ENCODE measurements at regions not wholly inside any gene's neighbourhood (a gene's known extent, or its start where the extent isn't known, plus 50 kb on each side); places are given as distances from the start of the nearest gene placed in this dataset.

GRCh38 chr5:106136061-106136460 lies 1534.7 kb downstream of the EFNA5 start:
- Mint-ChIP-seq H3K9me3 (peaks cover 11% of the 10 kb centered on the region), H3K27me3 (ENCODE audit: low read depth) (no peaks in the 10 kb centered on the region), H3K4me3 (no peak overlapping the region), H3K4me1 (ENCODE audit: low read depth) (no peaks in the 10 kb centered on the region), H3K36me3 (ENCODE audit: low read depth) (no peaks in the 10 kb centered on the region), H3K27ac (no peak overlapping the region)
- no peak for DNase-seq (ENCODE audit: low spot score)

GRCh38 chr5:106135473-106135872 lies 1535.3 kb downstream of the EFNA5 start:
- Mint-ChIP-seq H3K36me3 (ENCODE audit: low read depth) (no peaks in the 10 kb centered on the region), H3K9me3 (peaks cover 11% of the 10 kb centered on the region), H3K4me3 (no peak overlapping the region), H3K27ac (no peak overlapping the region), H3K4me1 (ENCODE audit: low read depth) (no peaks in the 10 kb centered on the region), H3K27me3 (ENCODE audit: low read depth) (no peaks in the 10 kb centered on the region)
- no peak for DNase-seq (ENCODE audit: low spot score)

- no peaks in the 10 kb centered on the region for H3K4me1 Mint-ChIP-seq (ENCODE audit: low read depth)
- no peak for DNase-seq (ENCODE audit: low spot score)
- no peaks in the 10 kb centered on the region for H3K27me3 Mint-ChIP-seq (ENCODE audit: low read depth)
- H3K4me3 Mint-ChIP-seq = no peak overlapping the region
- no peak overlapping the region for H3K27ac Mint-ChIP-seq
- H3K36me3 Mint-ChIP-seq (ENCODE audit: low read depth) = no peaks in the 10 kb centered on the region
- peaks cover 11% of the 10 kb centered on the region for H3K9me3 Mint-ChIP-seq
Observed at GRCh38 chr5:106134549-106134948, 1536.2 kb downstream of the EFNA5 start.

- no peaks in the 10 kb centered on the region for H3K36me3 Mint-ChIP-seq (ENCODE audit: low read depth)
- no peaks in the 10 kb centered on the region for H3K4me1 Mint-ChIP-seq (ENCODE audit: low read depth)
- no peak for DNase-seq (ENCODE audit: low spot score)
- no peak overlapping the region for H3K4me3 Mint-ChIP-seq
- no peak overlapping the region for H3K27ac Mint-ChIP-seq
- no peaks in the 10 kb centered on the region for H3K27me3 Mint-ChIP-seq (ENCODE audit: low read depth)
- no peaks in the 10 kb centered on the region for H3K9me3 Mint-ChIP-seq
Observed at GRCh38 chr5:106127985-106128384, 1542.8 kb downstream of the EFNA5 start.

- Mint-ChIP-seq H3K36me3 (ENCODE audit: low read depth) (no peaks in the 10 kb centered on the region), H3K4me1 (ENCODE audit: low read depth) (no peaks in the 10 kb centered on the region), H3K27me3 (ENCODE audit: low read depth) (no peaks in the 10 kb centered on the region), H3K27ac (no peak overlapping the region), H3K9me3 (no peaks in the 10 kb centered on the region), H3K4me3 (no peak overlapping the region)
- DNase-seq (ENCODE audit: low spot score) = no peak
Observed at GRCh38 chr5:106127341-106127781, 1543.4 kb downstream of the EFNA5 start.

- Mint-ChIP-seq H3K4me3 (no peak overlapping the region), H3K9me3 (no peaks in the 10 kb centered on the region)
- DNase-seq (ENCODE audit: low spot score) = no peak
Observed at GRCh38 chr5:106121972-106122605, 1548.6 kb downstream of the EFNA5 start.

GRCh38 chr5:106116682-106117081 lies 1554.1 kb downstream of the EFNA5 start:
- Mint-ChIP-seq H3K4me1 (ENCODE audit: low read depth) (no peaks in the 10 kb centered on the region), H3K27ac (no peak overlapping the region), H3K27me3 (ENCODE audit: low read depth) (no peaks in the 10 kb centered on the region), H3K4me3 (no peak overlapping the region), H3K36me3 (ENCODE audit: low read depth) (no peaks in the 10 kb centered on the region), H3K9me3 (peaks cover 12% of the 10 kb centered on the region)
- no peak for DNase-seq (ENCODE audit: low spot score)

More at GRCh38 chr5:106121972-106122605, 1548.6 kb downstream of the EFNA5 start:
- Mint-ChIP-seq H3K27ac (no peak overlapping the region), H3K27me3 (ENCODE audit: low read depth) (no peaks in the 10 kb centered on the region), H3K4me1 (ENCODE audit: low read depth) (no peaks in the 10 kb centered on the region), H3K36me3 (ENCODE audit: low read depth) (no peaks in the 10 kb centered on the region)

- H3K27ac Mint-ChIP-seq = no peak overlapping the region
- H3K9me3 Mint-ChIP-seq = peaks cover 12% of the 10 kb centered on the region
- H3K27me3 Mint-ChIP-seq (ENCODE audit: low read depth) = no peaks in the 10 kb centered on the region
- H3K4me1 Mint-ChIP-seq (ENCODE audit: low read depth) = no peaks in the 10 kb centered on the region
- H3K36me3 Mint-ChIP-seq (ENCODE audit: low read depth) = no peaks in the 10 kb centered on the region
- no peak for DNase-seq (ENCODE audit: low spot score)
- no peak overlapping the region for H3K4me3 Mint-ChIP-seq
Observed at GRCh38 chr5:106113922-106114321, 1556.8 kb downstream of the EFNA5 start.

GRCh38 chr5:106106384-106106783 lies 1564.4 kb downstream of the EFNA5 start:
- no peak for DNase-seq (ENCODE audit: low spot score)
- Mint-ChIP-seq H3K27ac (no peak overlapping the region), H3K4me3 (no peak overlapping the region), H3K36me3 (ENCODE audit: low read depth) (no peaks in the 10 kb centered on the region), H3K4me1 (ENCODE audit: low read depth) (no peaks in the 10 kb centered on the region), H3K9me3 (no peaks in the 10 kb centered on the region), H3K27me3 (ENCODE audit: low read depth) (no peaks in the 10 kb centered on the region)

- H3K4me3 Mint-ChIP-seq = no peak overlapping the region
- H3K36me3 Mint-ChIP-seq (ENCODE audit: low read depth) = no peaks in the 10 kb centered on the region
- no peaks in the 10 kb centered on the region for H3K4me1 Mint-ChIP-seq (ENCODE audit: low read depth)
- no peak for DNase-seq (ENCODE audit: low spot score)
- H3K27me3 Mint-ChIP-seq (ENCODE audit: low read depth) = no peaks in the 10 kb centered on the region
- H3K9me3 Mint-ChIP-seq = peaks cover 23% of the 10 kb centered on the region
- H3K27ac Mint-ChIP-seq = no peak overlapping the region
Observed at GRCh38 chr5:106097340-106097739, 1573.4 kb downstream of the EFNA5 start.

GRCh38 chr5:106094839-106095238 lies 1575.9 kb downstream of the EFNA5 start:
- no peak for DNase-seq (ENCODE audit: low spot score)
- no peaks in the 10 kb centered on the region for H3K4me1 Mint-ChIP-seq (ENCODE audit: low read depth)
- no peak overlapping the region for H3K27ac Mint-ChIP-seq
- H3K36me3 Mint-ChIP-seq (ENCODE audit: low read depth) = no peaks in the 10 kb centered on the region
- peaks cover 19% of the 10 kb centered on the region for H3K9me3 Mint-ChIP-seq
- no peak overlapping the region for H3K4me3 Mint-ChIP-seq
- no peaks in the 10 kb centered on the region for H3K27me3 Mint-ChIP-seq (ENCODE audit: low read depth)

- Mint-ChIP-seq H3K27ac (no peak overlapping the region), H3K4me3 (no peak overlapping the region), H3K36me3 (ENCODE audit: low read depth) (no peaks in the 10 kb centered on the region), H3K4me1 (ENCODE audit: low read depth) (no peaks in the 10 kb centered on the region), H3K9me3 (peaks cover 18% of the 10 kb centered on the region), H3K27me3 (ENCODE audit: low read depth) (no peaks in the 10 kb centered on the region)
- DNase-seq (ENCODE audit: low spot score) = no peak
Observed at GRCh38 chr5:106094204-106094607, 1576.5 kb downstream of the EFNA5 start.

GRCh38 chr5:106093134-106093533 lies 1577.6 kb downstream of the EFNA5 start:
- Mint-ChIP-seq H3K9me3 (peaks cover 12% of the 10 kb centered on the region), H3K27me3 (ENCODE audit: low read depth) (no peaks in the 10 kb centered on the region), H3K27ac (no peak overlapping the region), H3K4me3 (no peak overlapping the region), H3K36me3 (ENCODE audit: low read depth) (no peaks in the 10 kb centered on the region), H3K4me1 (ENCODE audit: low read depth) (no peaks in the 10 kb centered on the region)
- DNase-seq (ENCODE audit: low spot score) = no peak

GRCh38 chr5:106092455-106092854 lies 1578.3 kb downstream of the EFNA5 start:
- no peaks in the 10 kb centered on the region for H3K4me1 Mint-ChIP-seq (ENCODE audit: low read depth)
- no peak overlapping the region for H3K4me3 Mint-ChIP-seq
- no peaks in the 10 kb centered on the region for H3K27me3 Mint-ChIP-seq (ENCODE audit: low read depth)
- no peaks in the 10 kb centered on the region for H3K36me3 Mint-ChIP-seq (ENCODE audit: low read depth)
- no peak overlapping the region for H3K27ac Mint-ChIP-seq
- peaks cover 7% of the 10 kb centered on the region for H3K9me3 Mint-ChIP-seq
- no peak for DNase-seq (ENCODE audit: low spot score)

- no peaks in the 10 kb centered on the region for H3K27me3 Mint-ChIP-seq (ENCODE audit: low read depth)
- H3K36me3 Mint-ChIP-seq (ENCODE audit: low read depth) = no peaks in the 10 kb centered on the region
- H3K9me3 Mint-ChIP-seq = peaks cover 7% of the 10 kb centered on the region
- H3K4me3 Mint-ChIP-seq = no peak overlapping the region
- no peak overlapping the region for H3K27ac Mint-ChIP-seq
- no peaks in the 10 kb centered on the region for H3K4me1 Mint-ChIP-seq (ENCODE audit: low read depth)
- no peak for DNase-seq (ENCODE audit: low spot score)
Observed at GRCh38 chr5:106089073-106089472, 1581.7 kb downstream of the EFNA5 start.

Data from T-helper 2 cell treated with Interferon-gamma antibody and Interleukin-4, amounts not matched to agents 5 μg/mL and 100 μg/mL, for 36 hours (primary cell).